ENCODE measurements at regions not wholly inside any gene's neighbourhood (a gene's known extent, or its start where the extent isn't known, plus 50 kb on each side); places are given as distances from the start of the nearest gene placed in this dataset.
"Not testable (repeated sequence)": the region's sequence is repeated elsewhere in the genome, so short reads cannot be mapped to it uniquely, and the experiment has no call there.

- DNase-seq (ENCODE audit: low read depth), result no peak
Observed at GRCh38 chr6:163739408-163739725, 324.8 kb downstream of the QKI start.

GRCh38 chr6:163738725-163739407, 324.3 kb downstream of the QKI start:
- DNase-seq (ENCODE audit: low read depth), result no peak

- no peak for DNase-seq (ENCODE audit: low read depth)
Observed at GRCh38 chr6:163738304-163738703, 323.8 kb downstream of the QKI start.

GRCh38 chr6:163735076-163735475, 320.6 kb downstream of the QKI start:
- DNase-seq (ENCODE audit: low read depth), result no peak

- no peak for DNase-seq (ENCODE audit: low read depth)
Observed at GRCh38 chr6:163733061-163733460, 318.5 kb downstream of the QKI start.

GRCh38 chr6:163732479-163732878, 318.0 kb downstream of the QKI start:
- DNase-seq (ENCODE audit: low read depth), result no peak

- DNase-seq (ENCODE audit: low read depth), result not testable (repeated sequence)
Observed at GRCh38 chr6:163732014-163732351, 317.5 kb downstream of the QKI start.

GRCh38 chr6:163731215-163732013, 316.9 kb downstream of the QKI start:
- DNase-seq (ENCODE audit: low read depth), result no peak

GRCh38 chr6:163730246-163731210, 316.0 kb downstream of the QKI start:
- DNase-seq (ENCODE audit: low read depth), result no peak

GRCh38 chr6:163729127-163729872, 314.8 kb downstream of the QKI start:
- DNase-seq (ENCODE audit: low read depth), result no peak

GRCh38 chr6:163728442-163729126, 314.1 kb downstream of the QKI start:
- no peak for DNase-seq (ENCODE audit: low read depth)

GRCh38 chr6:163726037-163726695, 311.6 kb downstream of the QKI start:
- no peak for DNase-seq (ENCODE audit: low read depth)

GRCh38 chr6:163725008-163725941, 310.8 kb downstream of the QKI start:
- no peak for DNase-seq (ENCODE audit: low read depth)

- DNase-seq (ENCODE audit: low read depth), result no peak
Observed at GRCh38 chr6:163724196-163724595, 309.7 kb downstream of the QKI start.

- no peak for DNase-seq (ENCODE audit: low read depth)
Observed at GRCh38 chr6:163723759-163724158, 309.2 kb downstream of the QKI start.

GRCh38 chr6:163721922-163722692, 307.6 kb downstream of the QKI start:
- no peak for DNase-seq (ENCODE audit: low read depth)

GRCh38 chr6:163721435-163721834, 306.9 kb downstream of the QKI start:
- DNase-seq (ENCODE audit: low read depth), result no peak

GRCh38 chr6:163720460-163721235, 306.1 kb downstream of the QKI start:
- DNase-seq (ENCODE audit: low read depth), result no peak
